Peyer's patch (tissue), 4 donors: ENCODE measurements at regions not wholly inside any gene's neighbourhood (a gene's known extent, or its start where the extent isn't known, plus 50 kb on each side); places are given as distances from the start of the nearest gene placed in this dataset.

Experiments
- POLR2A ChIP-seq, 2 donors: fragments of 450-650 bp; IDR thresholded peaks; one replicate each; pipeline ENCODE4 v1.5.1; 2017; ENCODE audit warnings: antibody characterized with exemption in 2 of 2, mild to moderate bottlenecking in 2 of 2, moderate library complexity in 2 of 2
- TF ChIP-seq, protein P1 (sequence below), 6 experiments: fragments of 450-650 bp in 4 of 6; fragments of 200-600 bp in 2 of 6; sonication (generic) in 1 of 6; IDR thresholded peaks; one replicate each; pipeline ENCODE4 v1.5.1; 2017 to 2019; ENCODE audit warnings: antibody characterized with exemption in 6 of 6, mild to moderate bottlenecking in 3 of 6, moderate library complexity in 1 of 6

DNA sequence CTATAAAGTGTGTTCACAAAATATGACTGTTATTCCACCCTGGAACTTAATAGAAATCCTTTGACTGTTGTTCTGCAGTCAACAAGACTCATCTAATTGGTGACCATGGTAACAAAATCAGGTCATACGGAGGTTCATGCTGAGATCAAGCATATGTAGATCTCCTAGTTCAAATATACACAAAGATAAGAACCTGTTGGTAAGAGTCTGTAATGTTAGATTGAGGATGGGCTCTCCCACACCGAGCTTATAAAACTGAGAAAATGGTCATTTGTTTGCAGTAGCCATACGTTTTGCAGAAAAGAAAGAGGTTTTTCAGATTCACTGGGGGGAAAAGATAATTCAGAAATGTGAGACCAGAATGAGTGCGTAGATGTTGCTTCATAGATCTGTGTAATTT, 468.1 kb downstream of the RPS6KC1 start:
- TF ChIP-seq, protein P1, sequence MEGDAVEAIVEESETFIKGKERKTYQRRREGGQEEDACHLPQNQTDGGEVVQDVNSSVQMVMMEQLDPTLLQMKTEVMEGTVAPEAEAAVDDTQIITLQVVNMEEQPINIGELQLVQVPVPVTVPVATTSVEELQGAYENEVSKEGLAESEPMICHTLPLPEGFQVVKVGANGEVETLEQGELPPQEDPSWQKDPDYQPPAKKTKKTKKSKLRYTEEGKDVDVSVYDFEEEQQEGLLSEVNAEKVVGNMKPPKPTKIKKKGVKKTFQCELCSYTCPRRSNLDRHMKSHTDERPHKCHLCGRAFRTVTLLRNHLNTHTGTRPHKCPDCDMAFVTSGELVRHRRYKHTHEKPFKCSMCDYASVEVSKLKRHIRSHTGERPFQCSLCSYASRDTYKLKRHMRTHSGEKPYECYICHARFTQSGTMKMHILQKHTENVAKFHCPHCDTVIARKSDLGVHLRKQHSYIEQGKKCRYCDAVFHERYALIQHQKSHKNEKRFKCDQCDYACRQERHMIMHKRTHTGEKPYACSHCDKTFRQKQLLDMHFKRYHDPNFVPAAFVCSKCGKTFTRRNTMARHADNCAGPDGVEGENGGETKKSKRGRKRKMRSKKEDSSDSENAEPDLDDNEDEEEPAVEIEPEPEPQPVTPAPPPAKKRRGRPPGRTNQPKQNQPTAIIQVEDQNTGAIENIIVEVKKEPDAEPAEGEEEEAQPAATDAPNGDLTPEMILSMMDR (IDR thresholded peaks at IDR 0.05), result no peak
- TF ChIP-seq POLR2A (IDR thresholded peaks at IDR 0.05), result no peak
